GM19240 (cell line): ENCODE measurements at regions not wholly inside any gene's neighbourhood (a gene's known extent, or its start where the extent isn't known, plus 50 kb on each side); places are given as distances from the start of the nearest gene placed in this dataset.

ENCODE experiments used
- DNase-seq: peaks from one replicate; pipeline ENCODE4 v3.0.0; 2011; ENCODE audit warnings: low spot score; ENCODE audit not compliant: insufficient read length

GRCh38 chr7:46682836-46683624 lies 762.0 kb upstream of the IGFBP3 start:
- DNase-seq: no peak

- no peak for DNase-seq
Observed at GRCh38 chr7:46681865-46682503, 760.9 kb upstream of the IGFBP3 start.

- no peak for DNase-seq
Observed at GRCh38 chr7:46680147-46680546, 759.1 kb upstream of the IGFBP3 start.

- no peak for DNase-seq
Observed at GRCh38 chr7:46679671-46680070, 758.6 kb upstream of the IGFBP3 start.

- DNase-seq: no peak
Observed at GRCh38 chr7:46678421-46678820, 757.3 kb upstream of the IGFBP3 start.

- DNase-seq: no peak
Observed at GRCh38 chr7:46675456-46675855, 754.4 kb upstream of the IGFBP3 start.

- DNase-seq: no peak
Observed at GRCh38 chr7:46672861-46673260, 751.8 kb upstream of the IGFBP3 start.

GRCh38 chr7:46671108-46671769 lies 750.2 kb upstream of the IGFBP3 start:
- DNase-seq: no peak

GRCh38 chr7:46669028-46669427 lies 748.0 kb upstream of the IGFBP3 start:
- DNase-seq: no peak

GRCh38 chr7:46664453-46664852 lies 743.4 kb upstream of the IGFBP3 start:
- no peak for DNase-seq

- no peak for DNase-seq
Observed at GRCh38 chr7:46663025-46663424, 742.0 kb upstream of the IGFBP3 start.

GRCh38 chr7:46661431-46661830 lies 740.4 kb upstream of the IGFBP3 start:
- DNase-seq: no peak

- no peak for DNase-seq
Observed at GRCh38 chr7:46660402-46660980, 739.4 kb upstream of the IGFBP3 start.

GRCh38 chr7:46658281-46658680 lies 737.2 kb upstream of the IGFBP3 start:
- no peak for DNase-seq

- DNase-seq: no peak
Observed at GRCh38 chr7:46654546-46655443, 733.7 kb upstream of the IGFBP3 start.

- no peak for DNase-seq
Observed at GRCh38 chr7:46653848-46654247, 732.8 kb upstream of the IGFBP3 start.

- no peak for DNase-seq
Observed at GRCh38 chr7:46652317-46652716, 731.2 kb upstream of the IGFBP3 start.

- DNase-seq: no peak
Observed at GRCh38 chr7:46651561-46652088, 730.6 kb upstream of the IGFBP3 start.

GRCh38 chr7:46651070-46651469 lies 730.0 kb upstream of the IGFBP3 start:
- no peak for DNase-seq

- DNase-seq: no peak
Observed at GRCh38 chr7:46649876-46650275, 728.8 kb upstream of the IGFBP3 start.
